NT2/D1 (cell line): ENCODE measurements at regions not wholly inside any gene's neighbourhood (a gene's known extent, or its start where the extent isn't known, plus 50 kb on each side); places are given as distances from the start of the nearest gene placed in this dataset.

Experiments used
- DNase-seq: peaks from one replicate; pipeline ENCODE4 v3.0.0-alpha.2; 2011; ENCODE audit warnings: low read depth, low spot score
- H3K27me3 ChIP-seq: 2 replicates; pipeline ENCODE4 v1.6.0; 2011; ENCODE audit warnings: mild to moderate bottlenecking; ENCODE audit not compliant: insufficient read length, insufficient read depth
- H3K36me3 ChIP-seq: 2 replicates; pipeline ENCODE4 v1.6.1; 2011; ENCODE audit warnings: mild to moderate bottlenecking, low read length, mixed read lengths; ENCODE audit not compliant: insufficient read depth, insufficient read length
- H3K4me1 ChIP-seq: 2 replicates; pipeline ENCODE4 v1.5.1; 2011; ENCODE audit not compliant: insufficient read depth, insufficient read length
- H3K4me3 ChIP-seq: 2 replicates; pipeline ENCODE4 v1.5.1; 2011; ENCODE audit warnings: low read depth; ENCODE audit not compliant: insufficient read length
- H3K9ac ChIP-seq: 2 replicates; pipeline ENCODE4 v1.6.0; 2011; ENCODE audit warnings: low read depth; ENCODE audit not compliant: insufficient read length
- H3K9me3 ChIP-seq: 2 replicates; pipeline ENCODE4 v1.5.1; 2011; ENCODE audit warnings: mild to moderate bottlenecking, low read length; ENCODE audit not compliant: insufficient read depth
- SUZ12 ChIP-seq: IDR thresholded peaks from 2 replicates; pipeline ENCODE4 v1.6.1; 2011; ENCODE audit not compliant: insufficient read length, insufficient read depth; ENCODE audit errors: extremely low read depth
- YY1 ChIP-seq: IDR thresholded peaks from 2 replicates; pipeline ENCODE4 v1.6.1; 2011; ENCODE audit not compliant: insufficient read length, insufficient read depth
- ZNF274 ChIP-seq: IDR thresholded peaks from 2 replicates; pipeline ENCODE4 v1.6.1; 2011; ENCODE audit warnings: mild to moderate bottlenecking, low read depth, low read length

- H3K27me3 ChIP-seq: no peaks in the 10 kb centered on the region
- H3K9me3 ChIP-seq: no peaks in the 10 kb centered on the region
- H3K4me3 ChIP-seq: no peak overlapping the region
- H3K36me3 ChIP-seq: no peaks in the 10 kb centered on the region
- no peak for DNase-seq
- H3K4me1 ChIP-seq: no peaks in the 10 kb centered on the region
- H3K9ac ChIP-seq: no peak overlapping the region
- TF ChIP-seq SUZ12 (no peak), ZNF274 (no peak), YY1 (no peak)
Observed at GRCh38 chr12:90611891-90612290, 343.1 kb downstream of the CCER1 start.

- Histone ChIP-seq H3K9ac (no peak overlapping the region), H3K4me3 (no peak overlapping the region), H3K9me3 (no peaks in the 10 kb centered on the region), H3K4me1 (no peaks in the 10 kb centered on the region), H3K27me3 (no peaks in the 10 kb centered on the region), H3K36me3 (no peaks in the 10 kb centered on the region)
- no peak for TF ChIP-seq YY1
- TF ChIP-seq SUZ12: no peak
- TF ChIP-seq ZNF274: no peak
- DNase-seq: no peak
Observed at GRCh38 chr12:90611048-90611447, 343.9 kb downstream of the CCER1 start.

GRCh38 chr12:90593596-90594295, 361.2 kb downstream of the CCER1 start:
- no peak overlapping the region for H3K4me3 ChIP-seq
- no peaks in the 10 kb centered on the region for H3K36me3 ChIP-seq
- H3K9me3 ChIP-seq: no peaks in the 10 kb centered on the region
- no peak for DNase-seq
- H3K4me1 ChIP-seq: no peaks in the 10 kb centered on the region
- no peaks in the 10 kb centered on the region for H3K27me3 ChIP-seq
- H3K9ac ChIP-seq: no peak overlapping the region
- no peak for TF ChIP-seq SUZ12
- TF ChIP-seq ZNF274: no peak
- no peak for TF ChIP-seq YY1

GRCh38 chr12:90589956-90590355, 365.0 kb downstream of the CCER1 start:
- DNase-seq: no peak
- no peaks in the 10 kb centered on the region for H3K27me3 ChIP-seq
- no peaks in the 10 kb centered on the region for H3K9me3 ChIP-seq
- no peaks in the 10 kb centered on the region for H3K36me3 ChIP-seq
- no peak overlapping the region for H3K9ac ChIP-seq
- no peak overlapping the region for H3K4me3 ChIP-seq
- TF ChIP-seq SUZ12 (no peak), ZNF274 (no peak), YY1 (no peak)
- no peaks in the 10 kb centered on the region for H3K4me1 ChIP-seq

GRCh38 chr12:90585640-90586304, 369.2 kb downstream of the CCER1 start:
- no peaks in the 10 kb centered on the region for H3K36me3 ChIP-seq
- H3K4me1 ChIP-seq: no peaks in the 10 kb centered on the region
- H3K27me3 ChIP-seq: no peaks in the 10 kb centered on the region
- no peak for DNase-seq
- H3K4me3 ChIP-seq: no peak overlapping the region
- TF ChIP-seq YY1 (no peak), SUZ12 (no peak), ZNF274 (no peak)
- no peaks in the 10 kb centered on the region for H3K9me3 ChIP-seq
- H3K9ac ChIP-seq: no peak overlapping the region

- H3K27me3 ChIP-seq: no peaks in the 10 kb centered on the region
- H3K36me3 ChIP-seq: no peaks in the 10 kb centered on the region
- no peak for TF ChIP-seq YY1
- TF ChIP-seq ZNF274: no peak
- TF ChIP-seq SUZ12: no peak
- H3K9me3 ChIP-seq: no peaks in the 10 kb centered on the region
- no peak for DNase-seq
- no peak overlapping the region for H3K9ac ChIP-seq
- H3K4me1 ChIP-seq: no peaks in the 10 kb centered on the region
- no peak overlapping the region for H3K4me3 ChIP-seq
Observed at GRCh38 chr12:90576707-90577106, 378.3 kb downstream of the CCER1 start.

GRCh38 chr12:90575995-90576394, 379.0 kb downstream of the CCER1 start:
- Histone ChIP-seq H3K4me1 (no peaks in the 10 kb centered on the region), H3K9me3 (no peaks in the 10 kb centered on the region)
- no peak for DNase-seq

More at GRCh38 chr12:90575995-90576394, 379.0 kb downstream of the CCER1 start:
- no peaks in the 10 kb centered on the region for H3K27me3 ChIP-seq
- TF ChIP-seq YY1 (no peak), ZNF274 (no peak), SUZ12 (no peak)
- no peak overlapping the region for H3K4me3 ChIP-seq
- H3K9ac ChIP-seq: no peak overlapping the region
- no peaks in the 10 kb centered on the region for H3K36me3 ChIP-seq
